HG03442 (cell line): ENCODE measurements at regions not wholly inside any gene's neighbourhood (a gene's known extent, or its start where the extent isn't known, plus 50 kb on each side); places are given as distances from the start of the nearest gene placed in this dataset.

ENCODE experiments used
- ATAC-seq: cut with Tn5 transposase; IDR thresholded peaks from one replicate; pipeline ENCODE4 v1.9.1; 2021; ENCODE audit warnings: mild to moderate bottlenecking, moderate library complexity; ENCODE audit not compliant: unreplicated experiment

- ATAC-seq: no peak
Measured at GRCh38 chr12:42977451-42978230, 388.1 kb upstream of the PRICKLE1 start.

GRCh38 chr12:42976620-42977019, 387.1 kb upstream of the PRICKLE1 start:
- no peak for ATAC-seq

GRCh38 chr12:42976122-42976521, 386.6 kb upstream of the PRICKLE1 start:
- no peak for ATAC-seq

GRCh38 chr12:42969355-42969754, 379.8 kb upstream of the PRICKLE1 start:
- no peak for ATAC-seq

- no peak for ATAC-seq
Measured at GRCh38 chr12:42968426-42968825, 378.9 kb upstream of the PRICKLE1 start.

GRCh38 chr12:42967850-42968249, 378.3 kb upstream of the PRICKLE1 start:
- no peak for ATAC-seq

GRCh38 chr12:42963988-42964387, 374.4 kb upstream of the PRICKLE1 start:
- ATAC-seq: no peak

- no peak for ATAC-seq
Measured at GRCh38 chr12:42962384-42962783, 372.8 kb upstream of the PRICKLE1 start.

GRCh38 chr12:42961395-42961794, 371.8 kb upstream of the PRICKLE1 start:
- no peak for ATAC-seq

GRCh38 chr12:42960087-42960527, 370.6 kb upstream of the PRICKLE1 start:
- no peak for ATAC-seq

- ATAC-seq: no peak
Measured at GRCh38 chr12:42958291-42958674, 368.7 kb upstream of the PRICKLE1 start.

- no peak for ATAC-seq
Measured at GRCh38 chr12:42957561-42958290, 368.2 kb upstream of the PRICKLE1 start.

- no peak for ATAC-seq
Measured at GRCh38 chr12:42957136-42957535, 367.6 kb upstream of the PRICKLE1 start.

- ATAC-seq: no peak
Measured at GRCh38 chr12:42953021-42953420, 363.5 kb upstream of the PRICKLE1 start.

GRCh38 chr12:42946871-42947381, 357.4 kb upstream of the PRICKLE1 start:
- no peak for ATAC-seq

- no peak for ATAC-seq
Measured at GRCh38 chr12:42945927-42946326, 356.4 kb upstream of the PRICKLE1 start.

- no peak for ATAC-seq
Measured at GRCh38 chr12:42944516-42944915, 355.0 kb upstream of the PRICKLE1 start.

- ATAC-seq: no peak
Measured at GRCh38 chr12:42936991-42937390, 347.4 kb upstream of the PRICKLE1 start.

GRCh38 chr12:42936260-42936659, 346.7 kb upstream of the PRICKLE1 start:
- ATAC-seq: no peak

- ATAC-seq: no peak
Measured at GRCh38 chr12:42935756-42936155, 346.2 kb upstream of the PRICKLE1 start.

- no peak for ATAC-seq
Measured at GRCh38 chr12:42935090-42935489, 345.5 kb upstream of the PRICKLE1 start.

- no peak for ATAC-seq
Measured at GRCh38 chr12:42933461-42934081, 344.0 kb upstream of the PRICKLE1 start.
